SK-N-SH (cell line): ENCODE measurements at regions not wholly inside any gene's neighbourhood (a gene's known extent, or its start where the extent isn't known, plus 50 kb on each side); places are given as distances from the start of the nearest gene placed in this dataset.

Source experiments
- CTCF ChIA-PET: fragments of 300-600, 350-600 bp; formaldehyde crosslinking; extraction: SDS; loops from one replicate; lab custom pipeline; 2021; lab: Yijun Ruan, JAX
- POLR2A ChIA-PET: fragments of 350-600 bp; sonication (Branson Sonifier 250); formaldehyde crosslinking; extraction: SDS; loops from one replicate; lab custom pipeline; 2020; ENCODE audit warnings: antibody characterized with exemption, inconsistent platforms; lab: Yijun Ruan, JAX
- DNase-seq: peaks from one replicate; pipeline ENCODE4 v3.0.0; 2012
- H2AFZ ChIP-seq: fragments of 200-600 bp; sonication (generic); 2 replicates; pipeline ENCODE4 v1.8.1; 2016; ENCODE audit warnings: antibody characterized with exemption, mild to moderate bottlenecking, low read depth
- H3F3A ChIP-seq: fragments of 200-600 bp; sonication (generic); replicated peaks from 2 replicates; pipeline ENCODE3; 2016; ENCODE audit warnings: antibody characterized with exemption, mild to moderate bottlenecking; ENCODE audit not compliant: insufficient read depth
- H3K27ac ChIP-seq, 2 experiments: fragments of 200-500 bp in 1 of 2; fragments of 200-600 bp in 1 of 2; sonication (Bioruptor generic) in 1 of 2; sonication (generic), shearing (Covaris generic) in 1 of 2; 2 replicates each; pipeline versions ENCODE4 v1.5.1 to v1.6.1; 2014 to 2016; ENCODE audit warnings: low read depth in 2 of 2, inconsistent platforms in 1 of 2, low read length in 1 of 2, mild to moderate bottlenecking in 1 of 2, mixed read lengths in 1 of 2
- H3K27me3 ChIP-seq: fragments of 200-600 bp; sonication (generic), shearing (Covaris generic); 2 replicates; pipeline ENCODE4 v1.6.1; 2016; ENCODE audit warnings: mixed run types; ENCODE audit not compliant: insufficient read depth
- H3K36me3 ChIP-seq, 2 experiments: fragments of 200-500 bp in 1 of 2; fragments of 200-600 bp in 1 of 2; sonication (Bioruptor generic) in 1 of 2; sonication (generic) in 1 of 2; replicated peaks in 1 of 2; 2 replicates each; pipeline versions ENCODE3 to v1.5.1; 2014 to 2016; ENCODE audit warnings: low read length in 1 of 2, mild to moderate bottlenecking in 1 of 2; ENCODE audit not compliant: insufficient read depth in 2 of 2, control insufficient read depth in 1 of 2
- H3K4me1 ChIP-seq, 2 experiments: fragments of 200-500 bp in 1 of 2; fragments of 200-600 bp in 1 of 2; sonication (Bioruptor generic) in 1 of 2; sonication (generic), shearing (Covaris generic) in 1 of 2; 2 replicates each; pipeline versions ENCODE4 v1.5.1 to v1.6.1; 2014 to 2016; ENCODE audit warnings: low read depth in 1 of 2, low read length in 1 of 2, mixed run types in 1 of 2; ENCODE audit not compliant: insufficient read depth in 2 of 2, control insufficient read depth in 1 of 2
- H3K4me2 ChIP-seq: fragments of 200-600 bp; sonication (generic), shearing (Covaris generic); 2 replicates; pipeline ENCODE4 v1.6.1; 2017; ENCODE audit warnings: mixed run types
- H3K4me3 ChIP-seq, 2 experiments: fragments of 200-500 bp in 1 of 2; fragments of 200-600 bp in 1 of 2; sonication (Bioruptor generic) in 1 of 2; sonication (generic), shearing (Covaris generic) in 1 of 2; 2 replicates each; pipeline versions ENCODE4 v1.5.1 to v1.8.1; 2014 to 2016; ENCODE audit warnings: low read depth in 2 of 2, inconsistent platforms in 1 of 2, low read length in 1 of 2, mild to moderate bottlenecking in 1 of 2, mixed read lengths in 1 of 2, moderate library complexity in 1 of 2
- H3K79me2 ChIP-seq: fragments of 200-600 bp; sonication (generic); 2 replicates; pipeline ENCODE4 v1.8.1; 2017; ENCODE audit warnings: mild to moderate bottlenecking; ENCODE audit not compliant: insufficient read depth
- H3K9ac ChIP-seq: fragments of 200-600 bp; sonication (generic); 2 replicates; pipeline ENCODE4 v1.6.1; 2017; ENCODE audit warnings: mixed run types
- H3K9me2 ChIP-seq: fragments of 200-600 bp; sonication (generic); 2 replicates; pipeline ENCODE4 v1.6.1; 2017; ENCODE audit warnings: mixed run types
- H3K9me3 ChIP-seq: fragments of 200-600 bp; sonication (generic); 2 replicates; pipeline ENCODE4 v1.6.1; 2017; ENCODE audit warnings: mixed run types, mild to moderate bottlenecking, moderate library complexity
- H4K20me1 ChIP-seq: fragments of 200-600 bp; sonication (generic); 2 replicates; pipeline ENCODE4 v1.6.1; 2017; ENCODE audit warnings: mild to moderate bottlenecking, mixed run types; ENCODE audit not compliant: insufficient read depth
- ELF1 ChIP-seq: IDR thresholded peaks from 2 replicates; pipeline ENCODE4 v1.4.0; 2012
- EP300 ChIP-seq, 2 experiments: IDR thresholded peaks; 2 replicates each; pipeline versions ENCODE4 v1.4.0 to v1.6.1; 2012; ENCODE audit warnings: borderline replicate concordance in 1 of 2, low read depth in 1 of 2, low read length in 1 of 2
- GABPA ChIP-seq: IDR thresholded peaks from 2 replicates; pipeline ENCODE4 v1.4.0; 2012; ENCODE audit warnings: low read depth, mild to moderate bottlenecking
- GATA2 ChIP-seq: sonication (generic); formaldehyde crosslinking; IDR thresholded peaks from 2 replicates; pipeline ENCODE4 v1.5.0; 2020; ENCODE audit warnings: mild to moderate bottlenecking, missing genetic modification reagents
- MEF2A ChIP-seq: IDR thresholded peaks from 2 replicates; pipeline ENCODE4 v1.4.0; 2012; ENCODE audit warnings: low read depth, borderline replicate concordance
- MXI1 ChIP-seq: IDR thresholded peaks from 2 replicates; pipeline ENCODE4 v1.6.1; 2012; ENCODE audit warnings: mild to moderate bottlenecking, low read depth, low read length, improper control_type of control experiment
- NFIC ChIP-seq: IDR thresholded peaks from 2 replicates; pipeline ENCODE4 v1.4.0; 2012; ENCODE audit warnings: borderline replicate concordance
- NRF1 ChIP-seq: IDR thresholded peaks from 2 replicates; pipeline ENCODE4 v1.6.1; 2012; ENCODE audit warnings: low read depth, mild to moderate bottlenecking, low read length
- POLR2AphosphoS5 ChIP-seq: IDR thresholded peaks from 2 replicates; pipeline ENCODE4 v1.6.1; 2012; ENCODE audit warnings: low read depth, low read length
- RCOR1 ChIP-seq: fragments of 150-350 bp; IDR thresholded peaks from 2 replicates; pipeline ENCODE4 v1.6.1; 2017; ENCODE audit warnings: antibody characterized with exemption, low read length
- SIN3A ChIP-seq: IDR thresholded peaks from 2 replicates; pipeline ENCODE4 v1.6.1; 2012; ENCODE audit warnings: low read depth, mild to moderate bottlenecking, low read length, moderate library complexity, borderline replicate concordance
- SMC3 ChIP-seq: IDR thresholded peaks from 2 replicates; pipeline ENCODE4 v1.6.1; 2012; ENCODE audit warnings: low read depth, low read length, improper control_type of control experiment
- TCF12 ChIP-seq: IDR thresholded peaks from 2 replicates; pipeline ENCODE4 v1.4.0; 2012
- TEAD4 ChIP-seq: IDR thresholded peaks from 2 replicates; pipeline ENCODE4 v1.4.0; 2012; ENCODE audit warnings: mild to moderate bottlenecking, borderline replicate concordance; ENCODE audit not compliant: insufficient read depth
- YY1 ChIP-seq: IDR thresholded peaks from 2 replicates; pipeline ENCODE4 v1.4.0; 2012; ENCODE audit warnings: low read depth, mild to moderate bottlenecking
- WGBS: methylation state at CpG from one replicate; pipeline ENCODE4 v1.1.6; 2017; ENCODE audit warnings: low lambda C conversion rate; 5-methylcytosine and 5-hydroxymethylcytosine counted together
- TF ChIP-seq, protein P1 (sequence below): fragments of 200-600 bp; sonication (generic); IDR thresholded peaks from 2 replicates; pipeline ENCODE4 v1.6.1; 2017; ENCODE audit warnings: antibody characterized with exemption, mild to moderate bottlenecking, moderate library complexity
- TF ChIP-seq, protein P2 (sequence below): IDR thresholded peaks from 2 replicates; pipeline ENCODE4; 2012
- TF ChIP-seq, protein P3 (sequence below): IDR thresholded peaks from 2 replicates; pipeline ENCODE4 v1.6.1; 2012; ENCODE audit warnings: mild to moderate bottlenecking, low read depth, low read length, moderate library complexity
- TF ChIP-seq, protein P4 (sequence below): fragments of 150-350 bp; IDR thresholded peaks from 2 replicates; pipeline ENCODE4 v1.6.1; 2016; ENCODE audit warnings: mild to moderate bottlenecking, low read depth, low read length
- TF ChIP-seq, protein P5 (sequence below): fragments of 150-350 bp; IDR thresholded peaks from 2 replicates; pipeline ENCODE4 v1.6.1; 2017; ENCODE audit warnings: antibody characterized with exemption, low read length, low read depth, borderline replicate concordance

DNA sequence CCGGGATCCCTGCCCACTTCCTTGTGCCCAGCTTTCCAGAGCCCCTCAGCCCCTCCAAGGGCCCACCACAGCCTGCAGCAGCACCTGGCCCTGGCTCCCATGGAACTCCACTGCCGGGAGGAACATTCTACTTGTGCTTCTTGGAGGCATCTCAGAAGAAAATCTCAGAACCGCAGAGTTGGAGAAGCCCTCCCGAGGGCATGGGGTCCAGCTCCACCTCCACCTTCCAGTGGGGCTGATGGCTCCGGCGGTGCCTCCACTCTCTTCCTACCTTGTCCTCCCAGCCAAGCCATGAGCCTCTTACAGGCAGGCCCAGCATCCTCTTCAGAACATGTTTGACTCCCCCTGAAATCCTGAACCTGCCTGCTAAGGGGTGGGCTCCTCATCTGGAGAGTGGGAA is 79.4 kb upstream of the ZNF469 start:
- Histone ChIP-seq H3K4me1 (peaks cover 29 to 37% of the 10 kb centered on the region in 2 experiments; a peak in 3 of 4 replicates), H2AFZ (no peak overlapping the region), H3K9ac (peak overlapping the region; percentile 77), H3K27me3 (no peaks in the 10 kb centered on the region), H3K36me3 (no peaks in the 10 kb centered on the region), H3K4me3 (no peak overlapping the region), H3K27ac (peak overlapping the region; percentile 72 to 99; a peak in 3 of 4 replicates), H3K9me3 (no peaks in the 10 kb centered on the region), H4K20me1 (no peaks in the 10 kb centered on the region), H3K4me2 (peak overlapping the region; percentile 72)
- POLR2A ChIA-PET: no interaction called here
- no peak for DNase-seq
- TF ChIP-seq, protein P1, sequence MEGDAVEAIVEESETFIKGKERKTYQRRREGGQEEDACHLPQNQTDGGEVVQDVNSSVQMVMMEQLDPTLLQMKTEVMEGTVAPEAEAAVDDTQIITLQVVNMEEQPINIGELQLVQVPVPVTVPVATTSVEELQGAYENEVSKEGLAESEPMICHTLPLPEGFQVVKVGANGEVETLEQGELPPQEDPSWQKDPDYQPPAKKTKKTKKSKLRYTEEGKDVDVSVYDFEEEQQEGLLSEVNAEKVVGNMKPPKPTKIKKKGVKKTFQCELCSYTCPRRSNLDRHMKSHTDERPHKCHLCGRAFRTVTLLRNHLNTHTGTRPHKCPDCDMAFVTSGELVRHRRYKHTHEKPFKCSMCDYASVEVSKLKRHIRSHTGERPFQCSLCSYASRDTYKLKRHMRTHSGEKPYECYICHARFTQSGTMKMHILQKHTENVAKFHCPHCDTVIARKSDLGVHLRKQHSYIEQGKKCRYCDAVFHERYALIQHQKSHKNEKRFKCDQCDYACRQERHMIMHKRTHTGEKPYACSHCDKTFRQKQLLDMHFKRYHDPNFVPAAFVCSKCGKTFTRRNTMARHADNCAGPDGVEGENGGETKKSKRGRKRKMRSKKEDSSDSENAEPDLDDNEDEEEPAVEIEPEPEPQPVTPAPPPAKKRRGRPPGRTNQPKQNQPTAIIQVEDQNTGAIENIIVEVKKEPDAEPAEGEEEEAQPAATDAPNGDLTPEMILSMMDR: no peak
- no peak for TF ChIP-seq GABPA
- no peak for TF ChIP-seq EP300 (IDR thresholded peaks at IDR 0.05; ENCODE audit: borderline replicate concordance in 1 of 2, low read depth in 1 of 2, low read length in 1 of 2)
- no peak for TF ChIP-seq NRF1
- TF ChIP-seq MXI1: no peak
- TF ChIP-seq SIN3A: no peak
- TF ChIP-seq RCOR1: no peak
- TF ChIP-seq MEF2A: no peak
- TF ChIP-seq, protein P2, sequence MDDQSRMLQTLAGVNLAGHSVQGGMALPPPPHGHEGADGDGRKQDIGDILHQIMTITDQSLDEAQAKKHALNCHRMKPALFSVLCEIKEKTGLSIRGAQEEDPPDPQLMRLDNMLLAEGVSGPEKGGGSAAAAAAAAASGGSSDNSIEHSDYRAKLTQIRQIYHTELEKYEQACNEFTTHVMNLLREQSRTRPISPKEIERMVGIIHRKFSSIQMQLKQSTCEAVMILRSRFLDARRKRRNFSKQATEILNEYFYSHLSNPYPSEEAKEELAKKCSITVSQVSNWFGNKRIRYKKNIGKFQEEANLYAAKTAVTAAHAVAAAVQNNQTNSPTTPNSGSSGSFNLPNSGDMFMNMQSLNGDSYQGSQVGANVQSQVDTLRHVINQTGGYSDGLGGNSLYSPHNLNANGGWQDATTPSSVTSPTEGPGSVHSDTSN: no peak
- no peak for TF ChIP-seq YY1
- no peak for TF ChIP-seq GATA2 (CRISPR knock-in tag)
- TF ChIP-seq, protein P3, sequence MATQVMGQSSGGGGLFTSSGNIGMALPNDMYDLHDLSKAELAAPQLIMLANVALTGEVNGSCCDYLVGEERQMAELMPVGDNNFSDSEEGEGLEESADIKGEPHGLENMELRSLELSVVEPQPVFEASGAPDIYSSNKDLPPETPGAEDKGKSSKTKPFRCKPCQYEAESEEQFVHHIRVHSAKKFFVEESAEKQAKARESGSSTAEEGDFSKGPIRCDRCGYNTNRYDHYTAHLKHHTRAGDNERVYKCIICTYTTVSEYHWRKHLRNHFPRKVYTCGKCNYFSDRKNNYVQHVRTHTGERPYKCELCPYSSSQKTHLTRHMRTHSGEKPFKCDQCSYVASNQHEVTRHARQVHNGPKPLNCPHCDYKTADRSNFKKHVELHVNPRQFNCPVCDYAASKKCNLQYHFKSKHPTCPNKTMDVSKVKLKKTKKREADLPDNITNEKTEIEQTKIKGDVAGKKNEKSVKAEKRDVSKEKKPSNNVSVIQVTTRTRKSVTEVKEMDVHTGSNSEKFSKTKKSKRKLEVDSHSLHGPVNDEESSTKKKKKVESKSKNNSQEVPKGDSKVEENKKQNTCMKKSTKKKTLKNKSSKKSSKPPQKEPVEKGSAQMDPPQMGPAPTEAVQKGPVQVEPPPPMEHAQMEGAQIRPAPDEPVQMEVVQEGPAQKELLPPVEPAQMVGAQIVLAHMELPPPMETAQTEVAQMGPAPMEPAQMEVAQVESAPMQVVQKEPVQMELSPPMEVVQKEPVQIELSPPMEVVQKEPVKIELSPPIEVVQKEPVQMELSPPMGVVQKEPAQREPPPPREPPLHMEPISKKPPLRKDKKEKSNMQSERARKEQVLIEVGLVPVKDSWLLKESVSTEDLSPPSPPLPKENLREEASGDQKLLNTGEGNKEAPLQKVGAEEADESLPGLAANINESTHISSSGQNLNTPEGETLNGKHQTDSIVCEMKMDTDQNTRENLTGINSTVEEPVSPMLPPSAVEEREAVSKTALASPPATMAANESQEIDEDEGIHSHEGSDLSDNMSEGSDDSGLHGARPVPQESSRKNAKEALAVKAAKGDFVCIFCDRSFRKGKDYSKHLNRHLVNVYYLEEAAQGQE: no peak
- TF ChIP-seq POLR2AphosphoS5: no peak
- TF ChIP-seq NFIC: no peak
- TF ChIP-seq, protein P4, sequence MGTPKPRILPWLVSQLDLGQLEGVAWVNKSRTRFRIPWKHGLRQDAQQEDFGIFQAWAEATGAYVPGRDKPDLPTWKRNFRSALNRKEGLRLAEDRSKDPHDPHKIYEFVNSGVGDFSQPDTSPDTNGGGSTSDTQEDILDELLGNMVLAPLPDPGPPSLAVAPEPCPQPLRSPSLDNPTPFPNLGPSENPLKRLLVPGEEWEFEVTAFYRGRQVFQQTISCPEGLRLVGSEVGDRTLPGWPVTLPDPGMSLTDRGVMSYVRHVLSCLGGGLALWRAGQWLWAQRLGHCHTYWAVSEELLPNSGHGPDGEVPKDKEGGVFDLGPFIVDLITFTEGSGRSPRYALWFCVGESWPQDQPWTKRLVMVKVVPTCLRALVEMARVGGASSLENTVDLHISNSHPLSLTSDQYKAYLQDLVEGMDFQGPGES: no peak
- no peak for TF ChIP-seq TCF12
- TF ChIP-seq ELF1: no peak
- no peak for TF ChIP-seq TEAD4
- TF ChIP-seq, protein P5, sequence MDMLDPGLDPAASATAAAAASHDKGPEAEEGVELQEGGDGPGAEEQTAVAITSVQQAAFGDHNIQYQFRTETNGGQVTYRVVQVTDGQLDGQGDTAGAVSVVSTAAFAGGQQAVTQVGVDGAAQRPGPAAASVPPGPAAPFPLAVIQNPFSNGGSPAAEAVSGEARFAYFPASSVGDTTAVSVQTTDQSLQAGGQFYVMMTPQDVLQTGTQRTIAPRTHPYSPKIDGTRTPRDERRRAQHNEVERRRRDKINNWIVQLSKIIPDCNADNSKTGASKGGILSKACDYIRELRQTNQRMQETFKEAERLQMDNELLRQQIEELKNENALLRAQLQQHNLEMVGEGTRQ: no peak
- TF ChIP-seq SMC3: no peak
- TF ChIP-seq, all 33 proteins: peak for 0
- peaks cover 48% of the 10 kb centered on the region for H3F3A ChIP-seq
- CTCF ChIA-PET: no interaction called here
- WGBS: 91% methylated on average over 5 of the region's 6 CpGs
- no peaks in the 10 kb centered on the region for H3K9me2 ChIP-seq
- no peaks in the 10 kb centered on the region for H3K79me2 ChIP-seq
